ENCODE measurements at regions not wholly inside any gene's neighbourhood (a gene's known extent, or its start where the extent isn't known, plus 50 kb on each side); places are given as distances from the start of the nearest gene placed in this dataset.

DNA sequence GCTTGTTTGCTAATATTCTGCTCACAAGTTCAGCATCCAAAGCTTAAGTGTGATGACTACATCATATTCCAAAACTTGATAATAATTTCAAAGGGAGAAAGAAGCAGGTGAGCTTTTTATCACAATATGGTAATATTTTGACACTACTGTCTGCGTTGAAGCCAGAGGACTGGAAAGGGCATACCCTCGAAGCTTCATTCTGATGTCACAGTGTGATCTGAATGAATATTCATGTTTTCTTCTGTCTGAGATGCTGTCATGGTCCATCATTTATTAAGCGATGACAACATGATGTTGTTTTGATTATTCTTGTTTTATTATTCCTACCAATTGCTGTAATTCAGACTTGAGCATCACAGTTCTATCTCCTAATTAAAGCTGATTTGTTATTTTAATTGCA lies 625.4 kb downstream of the ZPLD1 start:
- DNase-seq, result no peak

- DNase-seq, result no peak
Observed at GRCh38 chr3:103067963-103068362, 633.1 kb downstream of the ZPLD1 start.

DNA sequence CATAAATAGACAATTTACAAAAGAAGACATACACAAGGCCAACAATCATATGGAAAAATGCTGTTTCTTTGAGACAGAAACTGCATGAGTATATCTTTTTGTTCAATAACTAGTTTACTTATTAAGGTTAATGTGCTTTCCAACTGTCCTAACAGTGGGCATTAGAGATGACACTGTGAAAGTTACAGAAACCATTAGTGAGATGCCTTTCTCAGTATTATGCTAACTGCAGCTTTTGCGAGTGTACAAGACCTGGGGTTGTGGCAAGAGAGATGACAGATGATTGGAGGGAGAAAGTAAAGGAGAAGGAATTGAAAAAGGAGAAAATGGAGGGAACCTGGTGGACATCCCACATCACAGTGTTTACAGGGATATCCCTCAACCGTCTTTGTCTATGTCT lies 640.5 kb downstream of the ZPLD1 start:
- no peak for DNase-seq

- no peak for DNase-seq
Observed at GRCh38 chr3:103077910-103078309, 643.1 kb downstream of the ZPLD1 start.

GRCh38 chr3:103082501-103082900 lies 647.7 kb downstream of the ZPLD1 start:
- DNase-seq, result no peak

DNA sequence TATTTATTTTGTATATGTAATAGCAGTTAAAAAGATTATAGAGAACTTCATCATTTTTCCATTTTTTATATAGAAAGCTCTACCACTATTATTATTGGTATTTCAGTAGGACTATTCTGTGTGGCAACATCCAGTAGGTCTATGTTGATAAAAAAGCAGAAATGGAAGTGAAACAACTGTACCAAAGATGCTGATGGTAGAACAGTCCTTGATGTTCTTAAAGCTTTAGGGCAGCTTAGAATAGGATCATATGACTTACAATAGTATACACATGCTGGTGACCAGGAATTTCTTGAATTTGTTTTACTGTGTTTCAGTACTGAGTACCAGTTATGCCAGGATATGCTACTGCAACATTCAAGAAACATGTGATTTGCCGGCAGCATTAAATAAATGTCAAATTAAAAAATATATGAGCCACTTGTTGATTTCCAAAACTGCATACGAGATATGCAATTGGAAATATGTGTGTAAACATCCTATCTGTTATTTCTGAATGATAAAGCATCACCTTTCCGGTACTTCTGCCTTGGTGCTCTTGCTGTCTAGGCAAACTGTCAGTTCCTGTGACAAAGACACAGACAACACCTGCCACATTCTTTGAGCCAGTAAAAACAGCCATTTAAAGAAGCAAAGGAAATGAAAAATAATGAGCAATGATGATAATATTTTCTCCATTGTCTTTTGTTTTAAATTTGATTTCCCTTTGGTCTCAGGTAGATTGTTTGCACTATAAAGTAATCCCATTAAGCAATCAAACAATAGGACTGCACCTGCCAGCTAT lies 649.2 kb downstream of the ZPLD1 start:
- DNase-seq, result no peak

GRCh38 chr3:103085465-103085864 lies 650.6 kb downstream of the ZPLD1 start:
- DNase-seq, result no peak

DNA sequence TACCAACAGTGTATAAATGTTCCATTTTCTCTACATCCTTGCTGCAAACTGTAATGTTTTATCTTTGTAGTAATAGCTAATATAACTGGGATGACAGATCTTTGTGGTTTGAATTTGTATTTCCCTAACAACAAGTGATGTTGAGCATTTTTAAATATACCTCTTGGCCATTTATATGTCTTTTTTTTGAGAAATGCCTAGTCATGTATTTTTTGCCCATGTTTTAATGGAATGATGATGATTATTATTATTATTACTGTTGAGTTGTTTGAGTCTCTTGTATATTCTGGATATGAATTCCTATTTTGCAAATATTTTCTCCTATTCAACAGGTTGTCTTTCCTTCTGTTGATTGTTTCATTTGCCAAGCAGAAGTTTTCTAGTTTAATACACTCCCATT lies 654.9 kb downstream of the ZPLD1 start:
- no peak for DNase-seq

DNA sequence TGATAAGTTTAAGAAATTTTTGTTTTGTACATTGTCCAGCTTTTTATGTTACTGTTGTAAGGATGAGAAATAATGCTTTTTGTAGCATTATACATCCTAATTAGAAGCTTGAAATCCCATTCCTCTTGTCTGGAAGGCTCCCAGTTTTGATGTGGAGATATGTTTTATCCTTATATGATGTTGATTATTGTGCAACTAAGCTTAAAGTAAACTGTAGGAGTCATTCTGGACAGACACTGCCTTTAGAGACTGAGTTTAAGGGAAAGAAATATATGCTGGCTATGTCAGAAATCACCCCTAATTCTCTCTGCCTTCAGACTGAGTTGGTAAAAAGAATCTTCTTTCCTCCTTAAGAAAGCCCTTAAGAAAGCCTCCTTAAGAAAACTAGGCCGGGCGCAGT lies 670.4 kb downstream of the ZPLD1 start:
- no peak for DNase-seq

DNA sequence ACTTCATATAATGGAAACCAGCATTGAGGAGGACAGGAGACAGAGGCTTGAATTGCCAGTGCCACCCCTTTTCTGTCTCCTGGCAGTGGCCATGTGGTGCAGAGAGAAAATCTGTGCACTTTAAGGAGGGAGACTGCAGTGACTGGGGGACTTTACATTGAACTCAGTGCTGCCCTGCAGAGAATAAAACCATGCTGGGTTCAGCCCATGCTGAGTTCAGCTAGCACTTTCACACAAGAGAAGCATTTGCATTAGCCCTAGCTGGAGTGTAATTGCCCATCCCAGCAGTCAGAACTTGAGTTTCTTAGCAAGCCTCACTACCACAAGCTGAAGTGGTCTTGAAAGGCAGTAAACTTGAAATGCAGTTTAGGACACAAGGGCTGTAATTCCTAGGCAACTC lies 677.5 kb downstream of the ZPLD1 start:
- no peak for DNase-seq

DNA sequence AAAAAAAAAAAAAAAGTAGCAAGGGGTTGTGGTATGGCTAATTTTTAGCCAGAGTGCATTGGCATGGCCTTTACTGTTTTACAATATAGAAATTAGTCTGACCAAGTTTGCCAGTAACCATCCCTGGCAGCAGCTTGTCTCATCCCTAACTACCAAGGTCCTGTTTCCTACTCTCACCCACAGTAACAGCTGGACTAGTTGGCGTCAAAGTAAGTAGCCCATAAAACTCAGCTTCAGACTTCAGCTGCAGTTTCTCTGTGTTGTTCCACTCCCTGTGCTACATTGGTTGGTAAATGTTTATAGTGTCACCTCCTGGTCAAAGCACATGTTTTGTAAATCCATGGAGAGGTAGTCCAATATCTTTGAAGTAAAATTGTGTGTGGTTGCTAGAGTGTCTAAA lies 691.3 kb downstream of the ZPLD1 start:
- DNase-seq, result no peak

- DNase-seq, result no peak
Observed at GRCh38 chr3:103127098-103127630, 692.3 kb downstream of the ZPLD1 start.

GRCh38 chr3:103127737-103128136 lies 692.9 kb downstream of the ZPLD1 start:
- DNase-seq, result no peak

DNA sequence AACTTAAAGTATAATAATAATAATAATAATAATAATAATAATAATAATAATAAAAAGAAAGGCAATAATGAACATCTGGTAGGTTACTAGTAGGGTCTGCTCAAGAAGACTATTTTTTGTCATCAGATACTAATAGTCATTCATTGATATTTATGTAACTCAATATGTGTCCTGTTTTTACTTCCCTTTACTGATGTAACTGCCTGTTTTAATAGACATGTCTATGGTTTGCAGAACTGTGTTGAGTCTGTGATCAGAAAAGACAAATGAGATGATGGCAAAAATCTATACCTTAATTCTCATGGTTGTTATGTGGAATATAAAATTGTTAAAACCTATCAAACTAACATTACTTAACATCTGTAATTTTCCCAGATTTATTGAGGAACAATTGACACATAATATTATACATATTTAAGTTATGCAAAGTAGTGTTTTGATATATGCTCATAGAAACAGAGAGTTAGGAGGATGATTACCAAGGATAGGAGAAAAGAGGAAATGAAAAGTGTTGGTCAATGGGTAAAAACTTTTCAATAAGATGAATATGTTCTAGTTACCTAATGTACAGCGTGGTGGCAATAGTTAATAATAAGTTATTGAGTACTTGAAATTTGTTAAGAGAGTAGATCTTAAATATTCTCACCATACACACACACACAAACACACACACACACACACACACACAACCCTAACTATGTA lies 699.4 kb downstream of the ZPLD1 start:
- DNase-seq, result no peak

- DNase-seq, result no peak
Observed at GRCh38 chr3:103136621-103137020, 701.8 kb downstream of the ZPLD1 start.

- no peak for DNase-seq
Observed at GRCh38 chr3:103137830-103138229, 703.0 kb downstream of the ZPLD1 start.

DNA sequence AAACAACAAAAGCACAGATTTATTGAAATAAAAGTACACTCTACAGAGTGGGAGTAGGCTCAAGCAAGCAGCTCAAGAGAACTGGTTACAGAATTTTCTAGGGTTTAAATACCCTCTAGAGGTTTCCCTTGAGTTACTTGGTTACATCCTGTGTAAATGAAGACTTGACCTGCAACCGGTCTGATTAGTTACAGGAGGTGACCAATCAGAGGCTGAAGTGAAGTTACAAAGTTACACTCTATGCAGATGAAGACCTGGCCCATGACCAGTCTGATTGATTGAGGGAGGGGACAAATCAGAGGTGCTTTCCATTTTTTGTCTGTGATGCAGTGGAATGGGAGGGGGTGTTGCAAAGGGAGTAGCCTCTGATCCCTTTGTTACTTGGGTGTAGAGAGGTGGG lies 723.4 kb downstream of the ZPLD1 start:
- no peak for DNase-seq

- no peak for DNase-seq
Observed at GRCh38 chr3:103166890-103167289, 732.1 kb downstream of the ZPLD1 start.

DNA sequence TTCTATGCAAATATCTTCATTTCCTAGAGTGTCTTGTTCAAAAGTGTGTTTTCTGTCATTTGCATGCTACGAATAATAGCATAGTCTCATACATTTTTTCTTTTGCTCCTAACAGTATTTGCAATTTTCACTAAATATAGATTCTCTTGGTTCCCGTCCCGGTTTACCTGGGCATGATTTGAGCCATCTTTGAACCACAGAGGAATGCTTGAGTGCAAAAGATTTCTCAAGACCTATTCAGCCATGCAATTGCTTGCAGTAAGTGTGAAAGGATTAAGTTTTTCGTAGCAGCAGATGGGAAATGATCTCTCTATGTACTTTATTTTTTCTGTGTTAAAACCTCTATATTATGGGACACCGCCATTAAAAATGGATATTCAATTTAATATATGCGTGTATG lies 733.0 kb downstream of the ZPLD1 start:
- DNase-seq, result no peak

- peak; percentile 61 for DNase-seq
Observed at GRCh38 chr3:103169289-103169688, 734.5 kb downstream of the ZPLD1 start.

- no peak for DNase-seq
Observed at GRCh38 chr3:103170651-103171050, 735.8 kb downstream of the ZPLD1 start.

GRCh38 chr3:103173940-103174339 lies 739.1 kb downstream of the ZPLD1 start:
- no peak for DNase-seq

DNA sequence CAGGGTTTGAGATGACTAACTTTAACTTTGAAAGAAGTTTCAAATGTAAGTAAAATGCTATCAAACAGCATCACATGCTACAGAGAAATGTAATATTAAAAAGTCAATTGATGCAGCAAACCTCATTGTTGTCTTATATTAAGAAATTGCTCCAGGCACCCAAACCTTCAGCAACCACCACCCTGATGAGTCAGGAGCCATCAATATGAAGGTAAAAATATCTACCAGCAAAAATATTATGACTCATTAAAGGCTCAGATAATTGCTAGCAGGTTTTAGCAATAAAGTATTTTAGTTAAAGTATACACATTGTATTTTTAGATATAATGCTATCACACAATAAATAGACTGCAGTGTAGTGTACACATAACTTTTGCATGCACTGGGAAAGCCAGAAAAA lies 746.3 kb downstream of the ZPLD1 start:
- no peak for DNase-seq

DNA sequence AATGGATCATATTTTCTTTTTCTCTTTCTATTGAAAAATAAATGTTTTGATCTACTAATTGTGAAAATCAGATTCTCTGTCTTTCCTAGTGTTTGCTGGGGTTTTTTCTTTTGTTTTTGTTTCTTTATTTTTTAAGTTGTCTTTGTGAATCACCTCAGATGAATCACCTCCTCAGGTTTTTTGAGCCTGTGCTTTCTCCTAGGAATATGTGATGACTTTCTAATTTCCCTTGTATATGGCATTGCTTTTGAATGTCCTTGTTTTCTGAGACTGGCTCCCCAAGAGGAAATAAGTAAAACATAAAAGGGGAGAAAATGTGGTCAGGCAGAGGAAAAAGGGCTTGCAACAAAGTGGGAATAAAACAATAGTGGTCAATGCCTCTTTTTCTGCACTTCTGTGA lies 750.0 kb downstream of the ZPLD1 start:
- DNase-seq, result no peak

All from hematopoietic multipotent progenitor cell treated with erythropoietin and hydrocortisone succinate and interleukin-3 and kit ligand, for 8 days (in vitro differentiated cells).